ENCODE measurements at regions not wholly inside any gene's neighbourhood (a gene's known extent, or its start where the extent isn't known, plus 50 kb on each side); places are given as distances from the start of the nearest gene placed in this dataset.
A peak's percentile ranks its signal among the peaks of the same experiment; 100 is the strongest.

DNA sequence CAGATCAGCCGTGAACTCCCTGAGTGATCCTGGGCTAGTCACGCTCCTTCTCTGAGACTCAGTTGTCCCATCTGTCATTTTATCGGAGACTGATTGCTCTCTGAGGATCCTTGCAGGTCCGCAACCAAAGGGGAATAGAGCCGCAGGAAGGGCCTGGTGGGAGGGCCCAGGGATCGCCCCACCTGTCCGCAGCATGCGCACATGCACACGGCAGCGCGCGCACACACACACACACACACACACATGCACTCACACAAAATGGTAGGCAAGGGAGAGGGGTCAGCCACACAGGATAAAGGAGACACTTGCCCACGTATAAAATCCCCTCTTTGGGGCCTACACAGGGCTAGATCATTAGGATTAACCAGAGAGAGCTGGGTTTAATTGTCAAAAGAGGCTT lies 95.6 kb upstream of the FOXP4 start:
- Histone ChIP-seq H3K36me3 (ENCODE audit: control insufficient read depth, insufficient read depth, low read length) (no peaks in the 10 kb centered on the region), H3K4me1 (ENCODE audit: control insufficient read depth, insufficient read depth, low read length) (peaks cover 46% of the 10 kb centered on the region), H3K27ac (ENCODE audit: low read length) (peak overlapping the region; percentile 87), H3K4me3 (ENCODE audit: low read length) (no peak overlapping the region), H3K9me3 (replicated peaks; ENCODE audit: control insufficient read depth, low read depth, low read length) (no peaks in the 10 kb centered on the region), H3K27me3 (ENCODE audit: control insufficient read depth, insufficient read depth, low read length) (peaks cover 12% of the 10 kb centered on the region)
- no peak for DNase-seq
- 81% methylated on average over 5 of the region's 13 CpGs for WGBS (ENCODE audit: insufficient coverage)

DNA sequence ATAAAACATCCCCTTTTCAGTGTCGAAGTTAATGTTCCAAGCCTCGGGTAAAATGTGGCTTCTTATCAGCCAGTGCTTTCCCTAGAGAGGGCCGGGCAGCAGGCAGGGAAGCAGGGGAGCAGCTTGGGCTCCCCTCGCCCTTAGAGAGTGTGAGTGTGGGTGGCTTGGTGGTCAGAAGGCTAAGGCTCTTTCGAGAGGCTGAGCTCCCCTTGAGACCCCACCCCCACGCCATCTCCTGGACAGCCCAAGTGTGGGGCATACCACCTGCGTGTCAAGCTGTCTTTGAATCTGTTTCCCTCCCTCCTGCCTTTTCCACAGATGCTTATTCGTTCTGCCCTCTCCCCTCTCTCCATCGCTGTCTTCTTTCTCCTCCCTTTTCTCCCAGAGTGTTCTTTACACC lies 95.1 kb upstream of the FOXP4 start:
- Histone ChIP-seq H3K9me3 (replicated peaks; ENCODE audit: control insufficient read depth, low read depth, low read length) (no peaks in the 10 kb centered on the region), H3K27ac (ENCODE audit: low read length) (peak overlapping the region; percentile 87), H3K4me1 (ENCODE audit: control insufficient read depth, insufficient read depth, low read length) (peaks cover 47% of the 10 kb centered on the region), H3K4me3 (ENCODE audit: low read length) (no peak overlapping the region), H3K27me3 (ENCODE audit: control insufficient read depth, insufficient read depth, low read length) (peaks cover 8% of the 10 kb centered on the region), H3K36me3 (ENCODE audit: control insufficient read depth, insufficient read depth, low read length) (no peaks in the 10 kb centered on the region)
- DNase-seq = no peak
- 43% methylated on average over 6 of the region's 9 CpGs for WGBS (ENCODE audit: insufficient coverage)

DNA sequence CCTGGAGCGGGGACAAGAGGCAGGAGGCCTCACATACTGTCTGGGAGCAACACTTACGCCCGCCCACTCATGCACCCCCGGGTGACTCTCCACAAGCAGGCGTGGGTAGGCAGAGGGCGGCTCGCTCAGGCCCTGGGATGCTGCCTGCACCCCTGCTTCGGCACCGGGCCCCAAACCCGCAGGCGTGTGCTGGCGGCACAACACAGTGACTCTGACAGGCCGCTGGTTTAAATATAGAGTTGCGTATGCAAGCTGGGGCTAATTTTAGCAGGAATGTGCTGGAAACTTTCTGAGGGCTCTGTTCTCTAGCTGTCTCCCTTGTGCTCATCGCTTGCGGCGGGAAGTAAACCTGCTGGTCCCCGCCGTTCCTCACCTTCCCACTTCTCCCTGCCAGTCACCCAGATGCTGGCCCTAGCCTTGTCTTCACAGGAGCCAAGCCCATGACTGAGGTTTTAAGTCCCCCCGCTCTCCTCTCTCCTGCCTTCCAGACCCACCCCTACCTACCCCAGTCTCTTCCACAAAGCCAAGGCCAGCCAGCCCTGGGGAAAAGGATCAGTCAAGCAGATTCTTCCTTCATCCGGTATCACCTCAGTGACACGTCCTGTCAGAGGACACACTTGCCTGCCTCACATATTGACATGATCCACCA lies 94.5 kb upstream of the FOXP4 start:
- Histone ChIP-seq H3K36me3 (ENCODE audit: control insufficient read depth, insufficient read depth, low read length) (no peaks in the 10 kb centered on the region), H3K4me1 (ENCODE audit: control insufficient read depth, insufficient read depth, low read length) (peaks cover 53% of the 10 kb centered on the region), H3K4me3 (ENCODE audit: low read length) (no peak overlapping the region), H3K9me3 (replicated peaks; ENCODE audit: control insufficient read depth, low read depth, low read length) (no peaks in the 10 kb centered on the region), H3K27ac (ENCODE audit: low read length) (peak overlapping the region; percentile 87), H3K27me3 (ENCODE audit: control insufficient read depth, insufficient read depth, low read length) (peaks cover 5% of the 10 kb centered on the region)
- peak; percentile 94 for DNase-seq
- WGBS (ENCODE audit: insufficient coverage) = 29% methylated on average over 15 of the region's 22 CpGs

GRCh38 chr6:41452763-41453162 lies 93.4 kb upstream of the FOXP4 start:
- Histone ChIP-seq H3K27me3 (ENCODE audit: control insufficient read depth, insufficient read depth, low read length) (peaks cover 6% of the 10 kb centered on the region), H3K4me1 (ENCODE audit: control insufficient read depth, insufficient read depth, low read length) (peaks cover 63% of the 10 kb centered on the region), H3K9me3 (replicated peaks; ENCODE audit: control insufficient read depth, low read depth, low read length) (no peaks in the 10 kb centered on the region), H3K27ac (ENCODE audit: low read length) (peak overlapping the region; percentile 51), H3K36me3 (ENCODE audit: control insufficient read depth, insufficient read depth, low read length) (no peaks in the 10 kb centered on the region), H3K4me3 (ENCODE audit: low read length) (no peak overlapping the region)
- DNase-seq = no peak
- no CpG with 5 or more reads among the region's 4 CpGs for WGBS (ENCODE audit: insufficient coverage)

GRCh38 chr6:41453244-41453643 lies 92.9 kb upstream of the FOXP4 start:
- Histone ChIP-seq H3K4me1 (ENCODE audit: control insufficient read depth, insufficient read depth, low read length) (peaks cover 63% of the 10 kb centered on the region), H3K9me3 (replicated peaks; ENCODE audit: control insufficient read depth, low read depth, low read length) (no peaks in the 10 kb centered on the region), H3K36me3 (ENCODE audit: control insufficient read depth, insufficient read depth, low read length) (no peaks in the 10 kb centered on the region), H3K27ac (ENCODE audit: low read length) (peak overlapping the region; percentile 51), H3K4me3 (ENCODE audit: low read length) (no peak overlapping the region), H3K27me3 (ENCODE audit: control insufficient read depth, insufficient read depth, low read length) (peaks cover 5% of the 10 kb centered on the region)
- DNase-seq = no peak
- 77% methylated on average over 8 of the region's 13 CpGs for WGBS (ENCODE audit: insufficient coverage)

DNA sequence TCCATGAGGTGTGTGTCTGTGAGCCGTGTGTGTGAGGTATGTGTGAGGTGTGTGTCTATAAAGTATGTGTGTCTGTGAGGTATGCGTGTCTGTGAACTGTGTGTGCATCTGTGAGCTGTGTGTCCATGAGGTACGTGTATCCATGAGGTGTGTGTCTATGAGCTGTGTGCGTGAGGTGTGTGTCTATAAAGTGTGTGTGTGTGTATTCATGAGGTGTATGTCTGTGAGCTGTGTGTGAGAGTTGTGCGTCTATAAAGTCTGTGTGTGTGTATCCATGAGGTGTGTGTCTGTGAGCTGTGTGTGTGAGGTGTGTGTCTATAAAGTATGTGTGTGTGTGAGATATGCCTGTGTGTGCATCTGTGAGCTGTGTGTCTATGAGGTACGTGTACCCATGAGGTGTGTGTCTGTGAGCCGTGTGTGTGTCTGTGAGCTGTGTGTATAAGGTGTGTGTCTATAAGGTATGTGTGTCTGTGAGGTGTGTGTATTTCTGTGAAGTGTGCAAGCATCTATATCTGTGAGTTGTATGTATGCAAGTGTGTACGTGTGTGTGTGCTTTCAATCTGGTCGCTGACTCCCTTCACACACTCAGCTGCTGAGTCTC lies 91.9 kb upstream of the FOXP4 start:
- Histone ChIP-seq H3K36me3 (ENCODE audit: control insufficient read depth, insufficient read depth, low read length) (no peaks in the 10 kb centered on the region), H3K9me3 (replicated peaks; ENCODE audit: control insufficient read depth, low read depth, low read length) (no peaks in the 10 kb centered on the region), H3K27ac (ENCODE audit: low read length) (no peak overlapping the region), H3K4me1 (ENCODE audit: control insufficient read depth, insufficient read depth, low read length) (peaks cover 62% of the 10 kb centered on the region), H3K27me3 (ENCODE audit: control insufficient read depth, insufficient read depth, low read length) (peaks cover 5% of the 10 kb centered on the region), H3K4me3 (ENCODE audit: low read length) (no peak overlapping the region)
- no peak for DNase-seq
- 95% methylated on average over 6 of the region's 9 CpGs for WGBS (ENCODE audit: insufficient coverage)

DNA sequence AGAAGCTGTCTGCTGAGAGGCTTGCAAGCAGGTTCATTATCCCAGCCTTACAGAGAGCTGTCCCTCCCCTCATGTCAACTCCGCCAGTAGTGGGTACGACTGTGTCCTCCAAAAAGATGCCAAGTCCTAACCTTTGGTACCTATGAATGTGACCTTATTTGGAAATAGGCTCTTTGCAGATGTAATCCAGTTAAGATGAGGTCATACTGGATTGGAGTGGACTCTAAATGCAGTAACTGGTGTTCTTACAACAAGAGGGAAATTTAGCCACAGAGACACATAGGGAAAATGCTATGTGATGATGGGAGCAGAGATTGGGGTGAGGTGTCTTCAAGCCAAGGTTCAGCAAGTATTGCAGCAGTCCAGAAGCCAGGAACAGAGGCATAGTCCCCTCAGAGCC lies 90.8 kb upstream of the FOXP4 start:
- Histone ChIP-seq H3K27me3 (ENCODE audit: control insufficient read depth, insufficient read depth, low read length) (peaks cover 9% of the 10 kb centered on the region), H3K4me1 (ENCODE audit: control insufficient read depth, insufficient read depth, low read length) (peaks cover 52% of the 10 kb centered on the region), H3K27ac (ENCODE audit: low read length) (no peak overlapping the region), H3K4me3 (ENCODE audit: low read length) (no peak overlapping the region), H3K9me3 (replicated peaks; ENCODE audit: control insufficient read depth, low read depth, low read length) (no peaks in the 10 kb centered on the region), H3K36me3 (ENCODE audit: control insufficient read depth, insufficient read depth, low read length) (no peaks in the 10 kb centered on the region)
- WGBS (ENCODE audit: insufficient coverage) = 93% methylated on average over 2 of the region's 2 CpGs
- DNase-seq = no peak

DNA sequence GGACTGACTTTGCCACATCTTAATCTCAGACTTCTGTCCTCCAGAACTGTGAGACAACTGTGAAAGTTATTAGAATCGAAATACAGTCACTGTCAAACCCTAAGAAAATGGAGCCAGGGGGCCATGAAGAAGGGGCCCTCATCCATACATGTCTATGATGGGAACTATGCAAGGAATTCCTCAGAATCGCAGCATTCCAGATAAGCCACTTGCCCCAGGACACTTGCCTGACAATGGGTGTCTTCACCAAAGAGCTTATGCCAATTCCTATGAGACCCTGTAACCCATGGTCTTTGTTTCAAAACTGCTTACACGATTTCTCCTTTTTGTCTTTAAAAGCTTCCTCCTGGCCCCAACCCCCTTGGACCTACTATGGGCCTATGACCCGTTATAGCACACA lies 90.4 kb upstream of the FOXP4 start:
- Histone ChIP-seq H3K36me3 (ENCODE audit: control insufficient read depth, insufficient read depth, low read length) (no peaks in the 10 kb centered on the region), H3K4me1 (ENCODE audit: control insufficient read depth, insufficient read depth, low read length) (peaks cover 48% of the 10 kb centered on the region), H3K9me3 (replicated peaks; ENCODE audit: control insufficient read depth, low read depth, low read length) (no peaks in the 10 kb centered on the region), H3K27ac (ENCODE audit: low read length) (no peak overlapping the region), H3K4me3 (ENCODE audit: low read length) (no peak overlapping the region), H3K27me3 (ENCODE audit: control insufficient read depth, insufficient read depth, low read length) (peaks cover 10% of the 10 kb centered on the region)
- no peak for DNase-seq
- 64% methylated on average over 3 of the region's 4 CpGs for WGBS (ENCODE audit: insufficient coverage)

DNA sequence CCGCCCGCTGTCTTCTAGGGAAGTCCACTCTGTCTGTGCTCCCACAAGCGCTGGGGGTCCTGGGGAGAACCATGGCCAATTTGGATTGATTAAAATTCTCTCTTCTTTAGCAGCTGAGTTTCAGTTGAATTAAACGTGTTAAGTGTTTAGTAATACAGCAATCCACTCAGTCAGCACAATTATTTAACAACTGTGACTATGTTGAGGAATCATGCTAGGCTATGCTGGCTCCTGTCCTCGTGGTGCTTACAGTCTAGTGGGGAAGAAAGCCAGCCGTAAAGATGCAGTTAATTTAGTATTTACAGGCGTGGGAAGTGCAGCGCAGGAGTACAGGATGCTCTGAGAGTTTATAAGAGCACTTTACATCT lies 88.9 kb upstream of the FOXP4 start:
- Histone ChIP-seq H3K27ac (ENCODE audit: low read length) (no peak overlapping the region), H3K4me1 (ENCODE audit: control insufficient read depth, insufficient read depth, low read length) (peaks cover 37% of the 10 kb centered on the region), H3K36me3 (ENCODE audit: control insufficient read depth, insufficient read depth, low read length) (no peaks in the 10 kb centered on the region), H3K27me3 (ENCODE audit: control insufficient read depth, insufficient read depth, low read length) (peaks cover 16% of the 10 kb centered on the region), H3K4me3 (ENCODE audit: low read length) (no peak overlapping the region), H3K9me3 (replicated peaks; ENCODE audit: control insufficient read depth, low read depth, low read length) (no peaks in the 10 kb centered on the region)
- DNase-seq = no peak
- WGBS (ENCODE audit: insufficient coverage) = no CpG with 5 or more reads among the region's 8 CpGs

GRCh38 chr6:41459738-41460137 lies 86.4 kb upstream of the FOXP4 start:
- Histone ChIP-seq H3K27ac (ENCODE audit: low read length) (no peak overlapping the region), H3K36me3 (ENCODE audit: control insufficient read depth, insufficient read depth, low read length) (no peaks in the 10 kb centered on the region), H3K9me3 (replicated peaks; ENCODE audit: control insufficient read depth, low read depth, low read length) (no peaks in the 10 kb centered on the region), H3K27me3 (ENCODE audit: control insufficient read depth, insufficient read depth, low read length) (peaks cover 20% of the 10 kb centered on the region), H3K4me1 (ENCODE audit: control insufficient read depth, insufficient read depth, low read length) (peaks cover 25% of the 10 kb centered on the region), H3K4me3 (ENCODE audit: low read length) (no peak overlapping the region)
- WGBS (ENCODE audit: insufficient coverage) = 100% methylated on average over 1 of the region's 2 CpGs
- DNase-seq = no peak
